OCI-LY1 (cell line): ENCODE measurements at regions not wholly inside any gene's neighbourhood (a gene's known extent, or its start where the extent isn't known, plus 50 kb on each side); places are given as distances from the start of the nearest gene placed in this dataset.

Experiments used
- CTCF ChIP-seq: fragments of 200-600 bp; sonication (generic), shearing (Covaris generic); IDR thresholded peaks from 2 replicates; pipeline ENCODE4 v1.5.1; 2017; ENCODE audit warnings: mild to moderate bottlenecking, antibody characterized with exemption, low read length, moderate library complexity, mixed read lengths
- EZH2 ChIP-seq: fragments of 200-600 bp; sonication (generic), shearing (Covaris generic); IDR thresholded peaks from 2 replicates; pipeline ENCODE4 v1.8.0; 2017; ENCODE audit warnings: borderline replicate concordance, mixed run types, mild to moderate bottlenecking, antibody characterized with exemption, low read length, moderate library complexity, mixed read lengths

DNA sequence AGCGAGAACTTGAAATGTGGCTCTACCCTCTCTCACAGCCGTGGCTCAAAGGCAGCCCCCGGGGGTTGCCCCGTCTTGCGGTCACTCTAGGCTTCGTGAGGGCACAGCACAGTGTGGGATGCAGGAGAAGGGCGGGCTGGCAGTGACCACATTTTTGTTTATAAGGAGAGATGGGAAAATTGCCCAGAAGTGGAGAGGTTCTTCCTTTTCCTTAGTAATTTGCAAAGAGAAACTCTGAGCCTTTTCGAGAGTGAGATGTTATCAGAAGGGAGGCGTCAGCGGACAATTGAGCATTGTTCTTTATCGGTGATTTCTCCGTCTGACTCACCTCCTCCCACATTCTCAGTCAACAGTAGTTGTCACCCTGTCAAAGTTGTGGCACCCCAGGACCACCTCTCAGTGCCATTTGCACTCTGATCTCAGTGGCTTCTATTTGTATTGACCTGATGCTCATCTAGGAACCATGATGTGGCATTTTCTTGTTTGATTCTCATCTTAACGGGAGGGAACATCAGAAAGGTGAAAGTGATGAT is 89.6 kb downstream of the ACAA2 start:
- no peak for TF ChIP-seq CTCF
- no peak for TF ChIP-seq EZH2
